HepG2 (cell line): ENCODE measurements at regions not wholly inside any gene's neighbourhood (a gene's known extent, or its start where the extent isn't known, plus 50 kb on each side); places are given as distances from the start of the nearest gene placed in this dataset.

Experiments used
- ATAC-seq: fragments of 200-7000 bp; cut with Tn5 transposase; 3 replicates; pipeline ENCODE4 v1.9.1; 2020; ENCODE audit warnings: mild to moderate bottlenecking, moderate library complexity
- BruUV-seq: library from RNA; stranded (reverse); fragments of 400-500 nt; replicated peaks from 2 replicates; lab custom pipeline; 2021; lab: Mats Ljungman, UMichigan
- CTCF ChIA-PET: fragments of 300-600 bp; formaldehyde crosslinking; extraction: SDS; loops from one replicate; lab custom pipeline; 2021; ENCODE audit warnings: low total read pairs, inconsistent platforms, low intra/inter-chr PET ratio; lab: Yijun Ruan, JAX
- POLR2A ChIA-PET: fragments of 350-600 bp; sonication (Branson Sonifier 250); formaldehyde crosslinking; loops from one replicate; lab custom pipeline; 2020; ENCODE audit warnings: antibody characterized with exemption, inconsistent platforms; lab: Yijun Ruan, JAX
- DNase-seq: peaks from one replicate; pipeline ENCODE4 v3.0.0-alpha.2; 2015; ENCODE audit warnings: low spot score
- FAIRE-seq: peaks from 3 replicates; lab custom pipeline; 2011; peaks lifted over from hg19 to GRCh38; lab: Jason Lieb, UNC
- H2AFZ ChIP-seq: one replicate; pipeline ENCODE4 v1.6.1; 2011; ENCODE audit warnings: low read length, inconsistent platforms
- H3K27ac ChIP-seq: fragments of 300-600 bp; 3 replicates; pipeline ENCODE4 v1.8.0; 2011; ENCODE audit warnings: mixed run types, mild to moderate bottlenecking, mixed read lengths, low read length, inconsistent platforms; ENCODE audit not compliant: insufficient read depth; ENCODE audit errors: extremely low read length
- H3K27me3 ChIP-seq, 2 experiments: fragments of 200-600 bp in 1 of 2; 2 replicates in 1 of 2; 3 replicates in 1 of 2; pipeline versions ENCODE4 v1.6.0 to v1.8.0; 2011; ENCODE audit warnings: low read length in 2 of 2, mild to moderate bottlenecking in 2 of 2, moderate library complexity in 2 of 2, inconsistent platforms in 1 of 2; ENCODE audit not compliant: insufficient read depth in 2 of 2, control insufficient read depth in 1 of 2
- H3K36me3 ChIP-seq, 2 experiments: fragments of 200-600 bp in 1 of 2; replicated peaks in 1 of 2; 2 replicates in 1 of 2; 3 replicates in 1 of 2; pipeline versions ENCODE4 v1.5.1 to v1.8.0; 2011; ENCODE audit warnings: low read length in 2 of 2, inconsistent platforms in 1 of 2; ENCODE audit not compliant: insufficient read depth in 2 of 2, control insufficient read depth in 1 of 2
- H3K4me1 ChIP-seq: 2 replicates; pipeline ENCODE4 v1.5.1; 2012; ENCODE audit warnings: low read length, inconsistent platforms; ENCODE audit not compliant: insufficient read depth
- H3K4me2 ChIP-seq: 2 replicates; pipeline ENCODE4 v1.6.0; 2011; ENCODE audit warnings: low read depth, low read length, inconsistent platforms
- H3K4me3 ChIP-seq, 3 experiments: fragments of 200-600 bp in 1 of 3; sonication (generic), shearing (Covaris generic) in 1 of 3; replicated peaks in 1 of 3; 2 replicates each; pipeline ENCODE4 v1.5.1; 2011 to 2016; ENCODE audit warnings: low read length in 3 of 3, inconsistent platforms in 2 of 3, low read depth in 2 of 3, mild to moderate bottlenecking in 2 of 3, control low read depth in 1 of 3, mixed read lengths in 1 of 3; ENCODE audit not compliant: insufficient read depth in 1 of 3
- H3K79me2 ChIP-seq: one replicate; pipeline ENCODE4 v1.6.1; 2011; ENCODE audit warnings: low read length, inconsistent platforms; ENCODE audit not compliant: insufficient read depth
- H3K9ac ChIP-seq: 2 replicates; pipeline ENCODE4 v1.6.0; 2011; ENCODE audit warnings: mild to moderate bottlenecking, low read depth, low read length, inconsistent platforms; ENCODE audit not compliant: insufficient read depth
- H3K9me3 ChIP-seq: 2 replicates; pipeline ENCODE4 v1.5.1; 2012; ENCODE audit warnings: mild to moderate bottlenecking, low read length
- H4K20me1 ChIP-seq: 2 replicates; pipeline ENCODE4 v1.6.0; 2011; ENCODE audit warnings: inconsistent platforms, mild to moderate bottlenecking, low read length, moderate library complexity; ENCODE audit not compliant: insufficient read depth
- DZIP1 ChIP-seq: sonication (generic); formaldehyde crosslinking; IDR thresholded peaks from 2 replicates; pipeline ENCODE4 v1.5.0; 2020; ENCODE audit warnings: mild to moderate bottlenecking, missing genetic modification reagents
- ZNF17 ChIP-seq: sonication (generic); formaldehyde crosslinking; IDR thresholded peaks from 2 replicates; pipeline ENCODE4 v1.5.0; 2020; ENCODE audit warnings: mild to moderate bottlenecking, missing genetic modification reagents
- ZNF264 ChIP-seq: sonication (generic); formaldehyde crosslinking; IDR thresholded peaks from 2 replicates; pipeline ENCODE4 v1.4.0; 2020; ENCODE audit warnings: missing genetic modification reagents
- ZNF883 ChIP-seq: sonication (generic); formaldehyde crosslinking; IDR thresholded peaks from 2 replicates; pipeline ENCODE4 v1.5.1; 2020; ENCODE audit warnings: mild to moderate bottlenecking, missing genetic modification reagents; ENCODE audit errors: not compliant biosample characterization
- WGBS: methylation state at CpG from one replicate; pipeline ENCODE4 v1.1.6; 2017; ENCODE audit warnings: low lambda C conversion rate; 5-methylcytosine and 5-hydroxymethylcytosine counted together
- in situ Hi-C: cut with HindIII; loops from 2 replicates; pipeline ENCODE4 v1.10.0; 2017; ENCODE audit warnings: low pct_unique_long_range_greater_than_20kb; ENCODE audit not compliant: extremely low pct_ligation_motif_present
- intact Hi-C: fragments of 100-400 bp; cut with micrococcal nuclease; formaldehyde crosslinking; loops from one replicate; pipeline ENCODE4 v1.10.0; 2022; ENCODE audit not compliant: unreplicated experiment
- TF ChIP-seq, protein P1 (sequence below): sonication (generic); formaldehyde crosslinking; IDR thresholded peaks from 2 replicates; pipeline ENCODE4 v1.4.0; 2020; ENCODE audit warnings: missing genetic modification reagents
- TF ChIP-seq, protein P2 (sequence below): sonication (generic); formaldehyde crosslinking; IDR thresholded peaks from 2 replicates; pipeline ENCODE4 v1.5.1; 2020; ENCODE audit warnings: mild to moderate bottlenecking, missing genetic modification reagents
- TF ChIP-seq, protein P3 (sequence below): sonication (generic); formaldehyde crosslinking; IDR thresholded peaks from 2 replicates; pipeline ENCODE4 v1.4.0; 2020; ENCODE audit warnings: mild to moderate bottlenecking, missing genetic modification reagents

- no TSS peak for BruUV-seq
- no peak for DNase-seq
- TF ChIP-seq ZNF883 (CRISPR knock-in tag): no peak
- TF ChIP-seq, protein P1, sequence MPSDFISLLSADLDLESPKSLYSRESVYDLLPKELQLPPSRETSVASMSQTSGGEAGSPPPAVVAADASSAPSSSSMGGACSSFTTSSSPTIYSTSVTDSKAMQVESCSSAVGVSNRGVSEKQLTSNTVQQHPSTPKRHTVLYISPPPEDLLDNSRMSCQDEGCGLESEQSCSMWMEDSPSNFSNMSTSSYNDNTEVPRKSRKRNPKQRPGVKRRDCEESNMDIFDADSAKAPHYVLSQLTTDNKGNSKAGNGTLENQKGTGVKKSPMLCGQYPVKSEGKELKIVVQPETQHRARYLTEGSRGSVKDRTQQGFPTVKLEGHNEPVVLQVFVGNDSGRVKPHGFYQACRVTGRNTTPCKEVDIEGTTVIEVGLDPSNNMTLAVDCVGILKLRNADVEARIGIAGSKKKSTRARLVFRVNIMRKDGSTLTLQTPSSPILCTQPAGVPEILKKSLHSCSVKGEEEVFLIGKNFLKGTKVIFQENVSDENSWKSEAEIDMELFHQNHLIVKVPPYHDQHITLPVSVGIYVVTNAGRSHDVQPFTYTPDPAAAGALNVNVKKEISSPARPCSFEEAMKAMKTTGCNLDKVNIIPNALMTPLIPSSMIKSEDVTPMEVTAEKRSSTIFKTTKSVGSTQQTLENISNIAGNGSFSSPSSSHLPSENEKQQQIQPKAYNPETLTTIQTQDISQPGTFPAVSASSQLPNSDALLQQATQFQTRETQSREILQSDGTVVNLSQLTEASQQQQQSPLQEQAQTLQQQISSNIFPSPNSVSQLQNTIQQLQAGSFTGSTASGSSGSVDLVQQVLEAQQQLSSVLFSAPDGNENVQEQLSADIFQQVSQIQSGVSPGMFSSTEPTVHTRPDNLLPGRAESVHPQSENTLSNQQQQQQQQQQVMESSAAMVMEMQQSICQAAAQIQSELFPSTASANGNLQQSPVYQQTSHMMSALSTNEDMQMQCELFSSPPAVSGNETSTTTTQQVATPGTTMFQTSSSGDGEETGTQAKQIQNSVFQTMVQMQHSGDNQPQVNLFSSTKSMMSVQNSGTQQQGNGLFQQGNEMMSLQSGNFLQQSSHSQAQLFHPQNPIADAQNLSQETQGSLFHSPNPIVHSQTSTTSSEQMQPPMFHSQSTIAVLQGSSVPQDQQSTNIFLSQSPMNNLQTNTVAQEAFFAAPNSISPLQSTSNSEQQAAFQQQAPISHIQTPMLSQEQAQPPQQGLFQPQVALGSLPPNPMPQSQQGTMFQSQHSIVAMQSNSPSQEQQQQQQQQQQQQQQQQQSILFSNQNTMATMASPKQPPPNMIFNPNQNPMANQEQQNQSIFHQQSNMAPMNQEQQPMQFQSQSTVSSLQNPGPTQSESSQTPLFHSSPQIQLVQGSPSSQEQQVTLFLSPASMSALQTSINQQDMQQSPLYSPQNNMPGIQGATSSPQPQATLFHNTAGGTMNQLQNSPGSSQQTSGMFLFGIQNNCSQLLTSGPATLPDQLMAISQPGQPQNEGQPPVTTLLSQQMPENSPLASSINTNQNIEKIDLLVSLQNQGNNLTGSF (CRISPR knock-in tag): no peak
- TF ChIP-seq ZNF264 (CRISPR knock-in tag): no peak
- TF ChIP-seq ZNF17: no peak
- TF ChIP-seq DZIP1 (CRISPR knock-in tag): no peak
- TF ChIP-seq, protein P2, sequence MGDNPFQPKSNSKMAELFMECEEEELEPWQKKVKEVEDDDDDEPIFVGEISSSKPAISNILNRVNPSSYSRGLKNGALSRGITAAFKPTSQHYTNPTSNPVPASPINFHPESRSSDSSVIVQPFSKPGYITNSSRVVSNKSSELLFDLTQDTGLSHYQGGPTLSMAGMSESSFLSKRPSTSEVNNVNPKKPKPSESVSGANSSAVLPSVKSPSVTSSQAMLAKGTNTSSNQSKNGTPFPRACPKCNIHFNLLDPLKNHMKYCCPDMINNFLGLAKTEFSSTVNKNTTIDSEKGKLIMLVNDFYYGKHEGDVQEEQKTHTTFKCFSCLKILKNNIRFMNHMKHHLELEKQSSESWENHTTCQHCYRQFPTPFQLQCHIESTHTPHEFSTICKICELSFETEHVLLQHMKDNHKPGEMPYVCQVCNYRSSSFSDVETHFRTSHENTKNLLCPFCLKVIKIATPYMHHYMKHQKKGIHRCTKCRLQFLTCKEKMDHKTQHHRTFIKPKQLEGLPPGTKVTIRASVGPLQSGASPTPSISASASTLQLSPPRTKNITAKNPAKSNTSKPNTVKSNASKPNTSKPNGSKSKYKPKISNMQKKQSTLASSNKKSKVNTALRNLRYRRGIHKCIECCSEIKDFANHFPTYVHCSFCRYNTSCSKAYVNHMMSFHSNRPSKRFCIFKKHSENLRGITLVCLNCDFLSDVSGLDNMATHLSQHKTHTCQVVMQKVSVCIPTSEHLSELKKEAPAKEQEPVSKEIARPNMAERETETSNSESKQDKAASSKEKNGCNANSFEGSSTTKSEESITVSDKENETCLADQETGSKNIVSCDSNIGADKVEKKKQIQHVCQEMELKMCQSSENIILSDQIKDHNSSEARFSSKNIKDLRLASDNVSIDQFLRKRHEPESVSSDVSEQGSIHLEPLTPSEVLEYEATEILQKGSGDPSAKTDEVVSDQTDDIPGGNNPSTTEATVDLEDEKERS (CRISPR knock-in tag): no peak
- TF ChIP-seq, protein P3, sequence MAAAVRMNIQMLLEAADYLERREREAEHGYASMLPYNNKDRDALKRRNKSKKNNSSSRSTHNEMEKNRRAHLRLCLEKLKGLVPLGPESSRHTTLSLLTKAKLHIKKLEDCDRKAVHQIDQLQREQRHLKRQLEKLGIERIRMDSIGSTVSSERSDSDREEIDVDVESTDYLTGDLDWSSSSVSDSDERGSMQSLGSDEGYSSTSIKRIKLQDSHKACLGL (CRISPR knock-in tag): no peak
- no peak overlapping the region for H3K9ac ChIP-seq
- no peaks in the 10 kb centered on the region for H3K4me1 ChIP-seq
- intact Hi-C loops: loop anchor here (5.0 kb wide), 1 partner anchor 205 kb away; no protein-coding TSS in a partner anchor
- 16% methylated on average over 2 of the region's 2 CpGs for WGBS
- in situ Hi-C loops: no loop called here
- ChIA-PET POLR2A (no interaction called here), CTCF (no interaction called here)
- H3K4me3 ChIP-seq: no peak overlapping the region
- H3K27ac ChIP-seq: no peak overlapping the region
- no peaks in the 10 kb centered on the region for H3K27me3 ChIP-seq
- no peaks in the 10 kb centered on the region for H3K9me3 ChIP-seq
- H3K36me3 ChIP-seq: no peaks in the 10 kb centered on the region
- H3K79me2 ChIP-seq: no peaks in the 10 kb centered on the region
- FAIRE-seq: no peak
- H3K4me2 ChIP-seq: no peak overlapping the region
- no peak overlapping the region for H2AFZ ChIP-seq
- no peaks in the 10 kb centered on the region for H4K20me1 ChIP-seq
- ATAC-seq: no peak
These were observed 228.9 kb downstream of the RBM43 start for GRCh38 chr2:151032741-151033191.
